Uterus (tissue), 3 donors: ENCODE measurements at regions not wholly inside any gene's neighbourhood (a gene's known extent, or its start where the extent isn't known, plus 50 kb on each side); places are given as distances from the start of the nearest gene placed in this dataset.

ENCODE experiments used
- DNase-seq, 2 donors: peaks; one replicate each; pipeline ENCODE4 v3.0.0-alpha.2; 2019 to 2020
- H3K27ac ChIP-seq, 2 donors: fragments of 200-600 bp; sonication (generic); 1 replicate in 1 of 2; 2 replicates in 1 of 2; pipeline ENCODE4 v1.5.1; 2016 to 2018
- H3K27me3 ChIP-seq, 2 donors: fragments of 200-600 bp; sonication (generic); one replicate each; pipeline ENCODE4 v1.5.1; 2018 to 2019; ENCODE audit warnings: control low read depth in 1 of 2
- H3K36me3 ChIP-seq, 2 donors: fragments of 200-600 bp; sonication (generic); one replicate each; pipeline ENCODE4 v1.5.1; 2019; ENCODE audit warnings: control low read depth in 1 of 2
- H3K4me1 ChIP-seq, 2 donors: fragments of 200-600 bp; sonication (generic); one replicate each; pipeline ENCODE4 v1.5.1; 2018 to 2019; ENCODE audit warnings: control low read depth in 1 of 2
- H3K4me3 ChIP-seq, 2 donors: fragments of 200-600 bp; sonication (generic); 1 replicate in 1 of 2; 2 replicates in 1 of 2; pipeline ENCODE4 v1.5.1; 2018 to 2019; ENCODE audit warnings: mild to moderate bottlenecking in 1 of 2
- H3K9me3 ChIP-seq, 2 donors: fragments of 200-600 bp; sonication (generic); one replicate each; pipeline ENCODE4 v1.5.1; 2019; ENCODE audit warnings: control low read depth in 1 of 2
- CTCF ChIP-seq, 4 experiments: fragments of 200-600 bp in 2 of 4; fragments of 450-650 bp in 2 of 4; sonication (generic) in 2 of 4; IDR thresholded peaks; one replicate each; pipeline ENCODE4 v1.5.1; 2016 to 2019; ENCODE audit warnings: antibody characterized with exemption in 4 of 4, mild to moderate bottlenecking in 2 of 4, moderate library complexity in 1 of 4
- POLR2A ChIP-seq, 2 donors: fragments of 450-650 bp; IDR thresholded peaks; one replicate each; pipeline ENCODE4 v1.6.1; 2016; ENCODE audit warnings: antibody characterized with exemption in 2 of 2, mild to moderate bottlenecking in 1 of 2, moderate library complexity in 1 of 2
- intact Hi-C: fragments of 100-400 bp; cut with DNase I; formaldehyde crosslinking; loops from one replicate; pipeline ENCODE4 v1.15.1; 2023; ENCODE audit warnings: low total_unique reads
- donor health status: DM: yes; HTN: yes; CAD: no.

- Histone ChIP-seq H3K36me3 (no peaks in the 10 kb centered on the region), H3K4me3 (no peak overlapping the region), H3K27me3 (no peaks in the 10 kb centered on the region), H3K27ac (no peak overlapping the region), H3K9me3 (no peaks in the 10 kb centered on the region), H3K4me1 (no peaks in the 10 kb centered on the region)
- TF ChIP-seq POLR2A (IDR thresholded peaks at IDR 0.05) (no peak), CTCF (IDR thresholded peaks at IDR 0.05) (no peak)
- intact Hi-C loops: no loop called here
- no peak for DNase-seq
Measured at GRCh38 chr12:92621833-92622232, 81.0 kb upstream of the PLEKHG7 start.

GRCh38 chr12:92621312-92621711, 81.5 kb upstream of the PLEKHG7 start:
- Histone ChIP-seq H3K36me3 (no peaks in the 10 kb centered on the region), H3K27me3 (no peaks in the 10 kb centered on the region), H3K9me3 (no peaks in the 10 kb centered on the region), H3K4me1 (no peaks in the 10 kb centered on the region), H3K27ac (no peak overlapping the region), H3K4me3 (no peak overlapping the region)
- TF ChIP-seq CTCF (IDR thresholded peaks at IDR 0.05) (no peak), POLR2A (IDR thresholded peaks at IDR 0.05) (no peak)
- no peak for DNase-seq
- intact Hi-C loops: no loop called here

GRCh38 chr12:92619730-92620684, 82.8 kb upstream of the PLEKHG7 start:
- intact Hi-C loops: no loop called here

GRCh38 chr12:92619026-92619425, 83.8 kb upstream of the PLEKHG7 start:
- H3K4me3 ChIP-seq: no peak overlapping the region

More at GRCh38 chr12:92619730-92620684, 82.8 kb upstream of the PLEKHG7 start:
- no peaks in the 10 kb centered on the region for H3K27me3 ChIP-seq
- no peak overlapping the region for H3K4me3 ChIP-seq
- H3K36me3 ChIP-seq: no peaks in the 10 kb centered on the region
- no peaks in the 10 kb centered on the region for H3K9me3 ChIP-seq
- H3K27ac ChIP-seq: no peak overlapping the region
- TF ChIP-seq POLR2A (IDR thresholded peaks at IDR 0.05) (no peak), CTCF (IDR thresholded peaks at IDR 0.05) (no peak)
- H3K4me1 ChIP-seq: no peaks in the 10 kb centered on the region
- DNase-seq: no peak

More at GRCh38 chr12:92619026-92619425, 83.8 kb upstream of the PLEKHG7 start:
- intact Hi-C loops: no loop called here
- no peak for DNase-seq
- no peak for TF ChIP-seq CTCF (IDR thresholded peaks at IDR 0.05)
- no peaks in the 10 kb centered on the region for H3K36me3 ChIP-seq
- no peaks in the 10 kb centered on the region for H3K9me3 ChIP-seq
- H3K27me3 ChIP-seq: no peaks in the 10 kb centered on the region
- no peaks in the 10 kb centered on the region for H3K4me1 ChIP-seq
- H3K27ac ChIP-seq: no peak overlapping the region
